HEK293 (cell line): ENCODE measurements at regions not wholly inside any gene's neighbourhood (a gene's known extent, or its start where the extent isn't known, plus 50 kb on each side); places are given as distances from the start of the nearest gene placed in this dataset.

Source experiments
- CTCF ChIA-PET: fragments of 350-600 bp; formaldehyde crosslinking; extraction: SDS; loops from one replicate; lab custom pipeline; 2021; ENCODE audit warnings: antibody characterized with exemption; lab: Yijun Ruan, JAX
- POLR2A ChIA-PET: fragments of 300-600 bp; formaldehyde crosslinking; extraction: SDS; loops from one replicate; lab custom pipeline; 2020; ENCODE audit warnings: antibody characterized with exemption, inconsistent platforms; lab: Yijun Ruan, JAX
- H3K27ac ChIP-seq: fragments of 200-500 bp; sonication (Bioruptor generic); 2 replicates; pipeline ENCODE4 v1.5.1; 2014; ENCODE audit warnings: low read depth, low read length, control low read depth, inconsistent platforms; ENCODE audit errors: extremely low read depth
- H3K36me3 ChIP-seq, 2 experiments: fragments of 200-500 bp in 1 of 2; sonication (Bioruptor generic) in 1 of 2; 1 replicate in 1 of 2; 2 replicates in 1 of 2; pipeline ENCODE4 v1.5.1; 2014 to 2017; ENCODE audit warnings: inconsistent platforms in 2 of 2, low read length in 2 of 2; ENCODE audit not compliant: control insufficient read depth in 2 of 2, insufficient read depth in 1 of 2
- H3K4me1 ChIP-seq: fragments of 200-500 bp; sonication (Bioruptor generic); 2 replicates; pipeline ENCODE4 v1.5.1; 2014; ENCODE audit warnings: mild to moderate bottlenecking, low read length, inconsistent platforms; ENCODE audit not compliant: control insufficient read depth, insufficient read depth
- H3K4me3 ChIP-seq: 2 replicates; pipeline ENCODE4 v1.5.1; 2011; ENCODE audit warnings: low read depth, mild to moderate bottlenecking, control low read depth, low read length, moderate library complexity
- H3K9me3 ChIP-seq: fragments of 200-500 bp; sonication (Bioruptor generic); 2 replicates; pipeline ENCODE4 v1.5.1; 2014; ENCODE audit warnings: low read depth, low read length, inconsistent platforms; ENCODE audit not compliant: control insufficient read depth, insufficient read depth
- BCL11B ChIP-seq: fragments of 450-650 bp; formaldehyde crosslinking; IDR thresholded peaks from 2 replicates; pipeline ENCODE4 v1.5.1; 2016; ENCODE audit warnings: low read depth, missing biosample characterization, missing genetic modification characterization
- GFI1B ChIP-seq: fragments of 450-650 bp; formaldehyde crosslinking; IDR thresholded peaks from 2 replicates; pipeline ENCODE4 v1.5.1; 2016; ENCODE audit warnings: missing biosample characterization, missing genetic modification characterization
- PRDM1 ChIP-seq: fragments of 450-650 bp; formaldehyde crosslinking; IDR thresholded peaks from 2 replicates; pipeline ENCODE4; 2016; ENCODE audit warnings: missing biosample characterization, missing genetic modification characterization
- ZNF16 ChIP-seq: fragments of 450-650 bp; formaldehyde crosslinking; IDR thresholded peaks from 2 replicates; pipeline ENCODE4 v1.5.1; 2016; ENCODE audit warnings: low read depth, missing biosample characterization, missing genetic modification characterization
- ZNF2 ChIP-seq: fragments of 450-650 bp; formaldehyde crosslinking; IDR thresholded peaks from 2 replicates; pipeline ENCODE4 v1.5.1; 2016; ENCODE audit warnings: missing biosample characterization, missing genetic modification characterization
- ZNF341 ChIP-seq: fragments of 450-650 bp; formaldehyde crosslinking; IDR thresholded peaks from 2 replicates; pipeline ENCODE4; 2016; ENCODE audit warnings: low read depth, missing biosample characterization, missing genetic modification characterization
- ZNF362 ChIP-seq: fragments of 450-650 bp; formaldehyde crosslinking; IDR thresholded peaks from 2 replicates; pipeline ENCODE4 v1.5.1; 2016; ENCODE audit warnings: missing biosample characterization, missing genetic modification characterization
- ZNF48 ChIP-seq: fragments of 450-650 bp; formaldehyde crosslinking; IDR thresholded peaks from 2 replicates; pipeline ENCODE4 v1.5.1; 2016; ENCODE audit warnings: missing biosample characterization, missing genetic modification characterization
- ZNF518A ChIP-seq: fragments of 450-650 bp; formaldehyde crosslinking; conservative IDR thresholded peaks from 2 replicates; pipeline ENCODE4 v1.5.1; 2016; ENCODE audit warnings: low read depth, missing biosample characterization, missing genetic modification characterization
- ZNF529 ChIP-seq: fragments of 450-650 bp; formaldehyde crosslinking; IDR thresholded peaks from 2 replicates; pipeline ENCODE4 v1.5.1; 2017; ENCODE audit warnings: missing genetic modification characterization, missing biosample characterization; ENCODE audit not compliant: insufficient replicate concordance
- ZNF610 ChIP-seq: fragments of 450-650 bp; formaldehyde crosslinking; IDR thresholded peaks from 2 replicates; pipeline ENCODE4 v1.5.1; 2016; ENCODE audit warnings: missing biosample characterization, missing genetic modification characterization, borderline replicate concordance
- ZSCAN16 ChIP-seq: fragments of 450-650 bp; formaldehyde crosslinking; IDR thresholded peaks from 2 replicates; pipeline ENCODE4 v1.5.1; 2016; ENCODE audit warnings: missing biosample characterization, missing genetic modification characterization

- TF ChIP-seq ZNF518A (no peak), ZSCAN16 (tag by site-specific recombination) (no peak), ZNF16 (tag by site-specific recombination) (no peak)
- TF ChIP-seq, all 188 proteins: peak for 0
Observed at GRCh38 chr11:70537576-70538571, 139.5 kb downstream of the CTTN start (continued).

GRCh38 chr11:70538641-70539359 is 140.5 kb downstream of the CTTN start:
- Histone ChIP-seq H3K27ac (no peak overlapping the region), H3K4me3 (no peak overlapping the region), H3K4me1 (no peaks in the 10 kb centered on the region), H3K36me3 (no peaks in the 10 kb centered on the region), H3K9me3 (no peaks in the 10 kb centered on the region)
- TF ChIP-seq ZNF341 (tag by site-specific recombination): peak; percentile 21; the same call in 1 of the 2 replicates
- no peak for TF ChIP-seq GFI1B (tag by site-specific recombination)
- TF ChIP-seq ZNF2 (tag by site-specific recombination): no peak
- TF ChIP-seq PRDM1 (tag by site-specific recombination): no peak
- no peak for TF ChIP-seq ZNF48
- ChIA-PET CTCF (no interaction called here), POLR2A (no interaction called here)

GRCh38 chr11:70539360-70540095 is 141.2 kb downstream of the CTTN start:
- TF ChIP-seq ZNF610: no peak
- TF ChIP-seq ZNF362 (tag by site-specific recombination): no peak
- no peak for TF ChIP-seq ZNF529
- TF ChIP-seq BCL11B: no peak
- Histone ChIP-seq H3K9me3 (no peaks in the 10 kb centered on the region), H3K27ac (no peak overlapping the region), H3K4me3 (no peak overlapping the region), H3K4me1 (no peaks in the 10 kb centered on the region), H3K36me3 (no peaks in the 10 kb centered on the region)
- POLR2A ChIA-PET: no interaction called here
- CTCF ChIA-PET: no interaction called here
